NCI-H2029 treated with DMSO at 0.1 percent for 48 hours (cell line): ENCODE measurements at regions not wholly inside any gene's neighbourhood (a gene's known extent, or its start where the extent isn't known, plus 50 kb on each side); places are given as distances from the start of the nearest gene placed in this dataset.
"Not testable (repeated sequence)": the region's sequence is repeated elsewhere in the genome, so short reads cannot be mapped to it uniquely, and the experiment has no call there.

Experiments used
- DNase-seq: peaks from one replicate; lab custom pipeline; 2025; lab: John Stamatoyannopoulos, UW

DNA sequence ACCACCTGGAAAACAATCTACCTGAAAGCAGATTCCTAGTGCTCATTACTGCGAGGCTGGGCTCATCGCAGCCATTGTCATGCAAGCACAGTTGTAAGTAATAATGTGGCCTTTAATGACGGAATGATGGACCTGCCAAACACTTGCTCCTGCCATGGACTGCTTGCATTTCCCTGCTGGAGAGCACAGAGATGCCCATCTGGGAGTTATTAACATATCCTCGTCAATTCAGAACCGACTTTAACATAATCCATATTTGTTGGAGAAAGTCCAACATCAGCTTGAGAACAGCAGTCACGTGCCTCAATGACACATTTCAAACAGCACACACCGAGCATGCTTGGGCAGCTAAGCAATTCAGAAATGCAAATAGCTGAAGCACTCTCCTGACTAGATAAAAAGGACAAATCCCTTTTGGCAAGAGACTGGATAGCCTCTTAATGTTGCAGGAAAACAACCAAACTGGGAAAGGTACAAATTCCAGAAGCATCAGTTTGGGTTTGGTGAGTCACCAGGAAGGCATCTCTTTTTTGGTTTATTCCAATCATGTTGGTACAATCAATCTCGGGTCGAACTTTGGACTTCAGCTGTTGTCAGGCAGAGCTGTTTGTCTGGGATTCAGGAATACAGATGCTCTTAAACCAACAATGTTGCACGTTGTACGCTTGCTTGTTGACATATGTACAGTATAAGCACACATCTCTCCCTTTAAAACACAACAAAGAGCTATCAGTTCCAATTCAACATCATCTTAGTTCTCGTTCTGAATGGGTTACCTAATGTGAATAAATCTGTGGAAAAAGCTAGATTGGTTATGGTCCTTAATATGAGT is 395.8 kb downstream of the LNPK start:
- DNase-seq, result peak; percentile 87

DNA sequence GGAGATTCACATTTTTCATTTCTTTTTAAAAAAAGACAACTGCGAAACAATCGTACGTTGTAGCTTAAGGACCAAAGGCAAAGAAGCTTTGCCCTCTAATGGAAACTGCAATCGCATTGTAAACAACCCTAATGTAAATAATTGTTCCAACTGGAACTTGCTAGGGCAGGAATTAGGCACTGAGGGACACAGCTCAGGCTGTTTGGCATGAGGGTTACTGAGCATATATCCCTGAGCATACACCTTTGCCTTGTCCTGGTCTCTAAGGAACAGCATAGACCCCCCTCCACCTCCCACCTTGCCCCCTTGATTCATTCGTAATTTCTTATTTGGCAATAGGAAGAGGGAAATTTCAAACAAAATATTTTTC is 396.4 kb downstream of the LNPK start:
- no peak for DNase-seq

DNA sequence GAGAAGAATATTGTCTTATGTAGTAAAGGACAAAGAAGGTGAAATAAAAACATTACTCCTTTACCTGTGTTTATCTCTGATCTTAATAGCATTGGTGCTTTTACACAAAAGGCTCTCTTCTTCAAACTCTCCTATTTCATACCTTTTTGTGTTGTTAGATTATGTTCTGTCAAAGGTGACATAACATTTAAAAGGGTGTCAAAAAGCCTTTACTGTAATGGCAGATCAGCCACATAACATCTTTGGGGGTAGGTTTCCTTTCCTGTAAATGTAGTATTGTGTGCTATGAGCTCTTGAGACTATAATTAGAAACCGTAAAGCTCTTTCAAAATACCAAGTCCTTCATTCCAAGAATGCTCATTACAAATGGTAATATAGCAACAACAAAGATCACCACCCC is 400.1 kb downstream of the LNPK start:
- DNase-seq, result no peak

DNA sequence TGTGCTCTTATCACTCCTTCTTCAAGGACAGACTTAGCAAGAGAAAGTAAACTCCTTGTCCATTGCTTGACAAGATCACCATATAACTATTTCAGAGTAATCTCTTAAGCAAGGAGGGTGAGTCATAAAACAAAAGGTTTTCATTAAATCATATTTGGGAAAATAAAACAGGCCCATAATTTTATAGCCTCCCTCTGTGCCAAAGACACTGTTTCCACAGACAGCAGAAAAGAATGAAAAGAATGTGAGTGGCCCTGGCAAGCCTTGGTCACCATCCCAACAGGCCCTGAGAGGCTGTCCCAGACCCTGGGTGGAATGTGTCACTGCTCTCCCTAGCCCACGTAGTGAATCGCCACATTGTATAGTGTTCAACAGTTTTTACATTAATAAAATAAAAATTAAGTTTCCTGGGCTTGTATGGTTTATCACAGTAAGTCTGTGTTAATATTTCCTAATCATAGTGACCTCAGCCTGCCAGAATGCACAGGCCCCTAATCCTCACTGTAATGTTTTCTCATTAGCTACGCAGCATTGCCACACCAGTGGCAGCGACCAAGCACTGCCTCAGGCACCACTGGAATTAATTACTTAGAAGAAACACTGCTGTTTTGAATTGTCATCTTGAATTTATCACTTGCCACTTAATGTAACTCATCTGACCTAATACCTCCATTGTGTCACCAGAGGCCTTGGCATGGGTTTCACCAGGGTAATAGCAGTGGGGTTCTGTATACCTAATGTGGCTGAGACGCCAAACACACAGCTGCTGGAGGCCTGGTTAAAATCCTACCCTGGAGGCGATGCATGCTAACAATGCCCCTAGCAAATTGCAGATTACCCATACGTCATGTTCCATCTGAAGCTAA is 401.9 kb downstream of the LNPK start:
- DNase-seq, result no peak

DNA sequence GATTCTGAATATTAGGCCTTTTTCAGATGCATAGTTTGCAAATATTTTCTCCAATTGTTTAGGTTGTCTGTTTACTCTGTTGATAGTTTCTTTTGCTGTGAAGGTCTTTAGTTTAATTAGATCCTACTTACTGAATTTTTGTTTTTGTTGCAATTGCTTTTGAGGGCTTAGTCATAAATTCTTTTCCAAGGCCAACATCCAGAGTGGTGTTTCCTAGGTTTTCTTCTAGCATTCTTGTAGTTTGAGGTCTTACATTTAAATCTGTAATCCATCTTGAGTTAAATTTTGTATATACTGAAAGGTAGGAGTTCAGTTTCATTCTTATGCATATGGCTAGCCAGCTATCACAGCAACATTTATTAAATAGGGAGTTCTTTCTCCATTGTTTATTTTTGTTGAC is 404.8 kb downstream of the LNPK start:
- no peak for DNase-seq

DNA sequence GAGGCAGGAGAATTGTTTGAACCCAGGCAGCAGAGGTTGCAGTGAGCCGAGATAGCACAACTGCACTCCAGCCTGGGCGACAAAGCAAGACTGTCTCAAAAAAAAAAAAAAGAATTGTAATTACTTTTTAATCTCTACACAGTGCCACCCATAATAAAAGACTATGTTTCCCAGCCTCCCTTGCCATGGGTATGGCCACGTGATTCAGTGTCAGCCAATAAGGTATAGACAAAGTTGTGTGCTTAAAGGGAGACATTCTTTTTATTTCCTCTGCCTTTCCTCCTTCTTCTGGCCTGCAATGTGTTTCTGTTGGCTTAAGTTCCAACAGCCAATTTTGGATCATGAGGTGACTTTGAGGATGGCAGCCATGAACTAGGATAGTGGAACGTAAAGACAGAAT is 406.9 kb downstream of the LNPK start:
- DNase-seq, result no peak

DNA sequence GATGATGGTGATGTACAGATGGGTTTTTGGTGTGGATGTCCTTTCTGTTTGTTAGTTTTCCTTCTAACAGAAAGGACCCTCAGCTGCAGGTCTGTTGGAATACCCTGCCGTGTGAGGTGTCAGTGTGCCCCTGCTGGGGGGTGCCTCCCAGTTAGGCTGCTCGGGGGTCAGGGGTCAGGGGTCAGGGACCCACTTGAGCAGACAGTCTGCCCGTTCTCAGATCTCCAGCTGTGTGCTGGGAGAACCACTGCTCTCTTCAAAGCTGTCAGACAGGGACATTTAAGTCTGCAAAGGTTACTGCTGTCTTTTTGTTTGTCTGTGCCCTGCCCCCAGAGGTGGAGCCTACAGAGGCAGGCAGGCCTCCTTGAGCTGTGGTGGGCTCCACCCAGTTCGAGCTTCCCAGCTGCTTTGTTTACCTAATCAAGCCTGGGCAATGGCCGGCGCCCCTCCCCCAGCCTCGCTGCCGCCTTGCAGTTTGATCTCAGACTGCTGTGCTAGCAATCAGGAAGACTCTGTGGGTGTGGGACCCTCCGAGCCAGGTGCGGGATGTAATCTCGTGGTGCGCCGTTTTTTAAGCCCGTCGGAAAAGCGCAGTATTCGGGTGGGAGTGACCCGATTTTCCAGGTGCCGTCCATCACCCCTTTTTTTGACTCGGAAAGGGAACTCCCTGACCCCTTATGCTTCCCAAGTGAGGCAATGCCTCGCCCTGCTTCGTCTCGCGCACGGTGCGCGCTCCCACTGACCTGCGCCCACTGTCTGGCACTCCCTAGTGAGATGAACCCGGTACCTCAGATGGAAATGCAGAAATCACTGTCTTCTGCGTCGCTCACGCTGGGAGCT is 408.2 kb downstream of the LNPK start:
- DNase-seq, result not testable (repeated sequence)

DNA sequence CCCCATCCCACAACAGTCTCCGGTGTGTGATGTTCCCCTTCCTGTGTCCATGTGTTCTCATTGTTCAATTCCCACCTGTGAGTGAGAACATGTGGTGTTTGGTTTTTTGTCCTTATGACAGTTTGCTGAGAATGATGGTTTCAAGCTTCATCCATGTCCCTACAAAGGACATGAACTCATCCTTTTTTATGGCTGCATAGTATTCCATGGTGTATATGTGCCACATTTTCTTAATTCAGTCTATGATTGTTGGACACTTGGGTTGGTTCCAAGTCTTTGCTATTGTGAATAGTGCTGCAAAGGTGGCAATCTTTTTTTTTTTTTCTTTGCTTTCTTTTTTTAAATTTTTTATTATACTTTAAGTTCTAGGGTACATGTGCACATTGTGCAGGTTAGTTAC is 406.7 kb upstream of the ATP5MC3 start:
- DNase-seq, result not testable (repeated sequence)

DNA sequence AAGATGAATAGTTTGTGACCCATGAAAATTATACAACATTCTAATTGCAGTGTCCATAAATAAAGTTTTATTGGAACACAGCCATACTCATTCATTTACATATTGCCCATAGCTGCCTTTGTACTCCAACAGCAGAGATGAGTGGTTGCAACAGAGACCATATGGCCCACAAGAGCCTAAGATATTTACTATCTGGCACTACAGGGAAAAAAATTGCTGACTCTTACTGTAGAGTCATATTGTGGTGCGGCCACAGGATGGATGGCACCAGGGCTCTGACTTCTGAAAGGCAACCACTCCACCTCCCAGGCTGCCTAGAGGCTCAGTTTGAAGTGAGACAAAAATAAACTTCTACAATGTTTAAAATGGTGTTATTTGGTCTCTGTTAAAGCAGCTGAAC is 404.0 kb upstream of the ATP5MC3 start:
- DNase-seq, result no peak

DNA sequence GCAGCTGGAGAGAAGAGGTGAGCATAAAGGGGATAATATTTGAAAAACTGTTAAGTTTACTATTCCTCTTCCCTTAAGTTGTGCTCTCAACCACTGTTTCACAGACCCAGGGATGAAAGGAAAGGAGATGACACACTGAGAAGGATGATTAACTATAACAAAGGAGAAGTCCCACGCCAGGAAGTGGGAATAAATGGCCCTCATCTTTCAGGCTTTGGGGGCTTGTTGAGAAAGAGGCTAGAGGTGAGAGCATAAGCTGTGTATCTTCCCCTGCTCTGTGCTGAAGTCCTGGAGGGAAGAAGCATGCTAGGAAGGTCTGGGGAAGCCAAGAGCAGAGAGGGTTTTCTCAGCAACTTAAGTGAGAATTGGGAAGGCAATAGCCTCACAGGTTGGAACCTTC is 399.1 kb upstream of the ATP5MC3 start:
- no peak for DNase-seq

DNA sequence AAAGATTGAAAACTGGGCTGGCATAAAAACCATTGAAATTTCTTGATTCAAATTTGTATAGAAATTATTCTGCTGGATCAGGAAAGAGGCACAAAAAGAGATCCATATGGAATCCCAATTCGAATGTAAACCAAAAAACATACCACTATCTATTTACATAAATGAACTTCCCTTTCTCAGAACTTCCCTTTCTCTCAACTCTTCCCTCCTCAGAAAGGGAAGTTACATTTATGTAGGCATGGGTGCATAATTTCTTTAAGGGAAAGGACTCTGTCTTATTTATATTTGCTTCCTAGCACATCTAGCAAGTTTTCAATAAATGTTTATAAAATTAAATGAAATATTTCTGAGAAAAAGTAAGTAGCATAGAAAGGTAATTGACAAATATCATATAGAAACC is 398.1 kb upstream of the ATP5MC3 start:
- DNase-seq, result no peak

DNA sequence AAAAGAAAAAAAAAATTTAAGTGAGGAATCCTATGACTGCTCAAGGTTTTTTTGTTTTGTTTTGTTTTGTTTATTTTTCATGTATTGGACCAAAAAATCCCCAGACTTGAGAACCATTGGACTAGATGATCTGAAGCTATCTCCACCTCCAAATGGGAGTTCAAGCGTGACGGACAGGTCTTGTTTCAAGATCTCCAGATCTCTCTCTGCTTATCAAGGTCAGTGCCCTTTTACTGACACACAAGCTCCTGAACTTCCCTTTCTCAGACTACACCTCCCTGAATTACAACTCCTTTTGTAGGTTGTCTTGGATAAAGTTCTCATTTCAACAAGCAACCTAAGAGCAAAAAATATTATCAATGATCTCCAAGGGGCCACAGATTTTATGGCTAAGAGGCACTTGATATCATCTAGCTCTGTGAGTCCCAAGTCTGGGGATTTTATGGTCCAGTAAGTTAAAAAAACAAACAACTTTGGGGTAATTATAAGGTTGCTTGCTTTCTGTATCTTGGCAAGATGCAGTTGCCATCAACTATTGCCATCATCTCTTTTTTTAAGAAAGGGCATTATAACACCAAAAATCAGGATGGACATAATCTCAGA is 396.0 kb upstream of the ATP5MC3 start:
- DNase-seq, result no peak

DNA sequence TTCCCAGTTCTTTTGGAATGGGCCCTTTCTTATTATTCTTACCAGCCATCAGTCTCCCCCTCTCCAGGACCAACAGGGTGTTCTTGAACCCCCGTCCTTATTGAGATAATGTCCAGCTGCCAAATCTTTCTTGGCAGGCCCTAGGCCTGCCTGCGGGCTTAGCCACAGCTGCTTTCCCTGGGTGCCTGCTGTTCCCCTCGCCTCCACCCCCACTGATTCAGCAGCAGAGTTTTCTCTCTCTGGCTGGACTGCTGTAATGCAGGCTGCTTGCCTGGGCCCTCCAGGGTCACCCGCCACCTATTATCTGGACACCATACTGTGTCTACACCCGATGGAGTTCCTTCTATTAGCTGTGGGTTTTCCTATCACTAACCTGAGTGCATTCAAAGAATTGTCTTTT is 395.4 kb upstream of the ATP5MC3 start:
- DNase-seq, result no peak

DNA sequence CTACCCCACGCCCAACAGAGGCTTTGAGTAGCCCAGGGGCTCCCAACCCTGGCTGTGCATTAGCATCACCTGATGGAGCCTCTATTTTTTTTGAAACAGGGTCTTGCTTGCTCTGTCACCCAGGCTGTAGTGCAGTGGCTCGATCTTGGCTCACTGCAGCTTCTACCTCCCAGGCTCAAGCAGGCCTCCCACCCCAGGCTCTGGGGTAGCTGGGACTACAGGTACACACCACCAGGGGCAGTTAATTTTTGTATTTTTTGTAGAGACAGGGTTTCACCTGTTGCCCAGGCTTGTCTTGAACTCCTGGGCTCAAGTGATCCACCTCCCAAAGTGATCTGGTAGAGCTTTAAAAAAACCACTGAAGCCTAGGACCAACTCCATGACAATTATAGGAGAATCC is 394.8 kb upstream of the ATP5MC3 start:
- DNase-seq, result no peak

DNA sequence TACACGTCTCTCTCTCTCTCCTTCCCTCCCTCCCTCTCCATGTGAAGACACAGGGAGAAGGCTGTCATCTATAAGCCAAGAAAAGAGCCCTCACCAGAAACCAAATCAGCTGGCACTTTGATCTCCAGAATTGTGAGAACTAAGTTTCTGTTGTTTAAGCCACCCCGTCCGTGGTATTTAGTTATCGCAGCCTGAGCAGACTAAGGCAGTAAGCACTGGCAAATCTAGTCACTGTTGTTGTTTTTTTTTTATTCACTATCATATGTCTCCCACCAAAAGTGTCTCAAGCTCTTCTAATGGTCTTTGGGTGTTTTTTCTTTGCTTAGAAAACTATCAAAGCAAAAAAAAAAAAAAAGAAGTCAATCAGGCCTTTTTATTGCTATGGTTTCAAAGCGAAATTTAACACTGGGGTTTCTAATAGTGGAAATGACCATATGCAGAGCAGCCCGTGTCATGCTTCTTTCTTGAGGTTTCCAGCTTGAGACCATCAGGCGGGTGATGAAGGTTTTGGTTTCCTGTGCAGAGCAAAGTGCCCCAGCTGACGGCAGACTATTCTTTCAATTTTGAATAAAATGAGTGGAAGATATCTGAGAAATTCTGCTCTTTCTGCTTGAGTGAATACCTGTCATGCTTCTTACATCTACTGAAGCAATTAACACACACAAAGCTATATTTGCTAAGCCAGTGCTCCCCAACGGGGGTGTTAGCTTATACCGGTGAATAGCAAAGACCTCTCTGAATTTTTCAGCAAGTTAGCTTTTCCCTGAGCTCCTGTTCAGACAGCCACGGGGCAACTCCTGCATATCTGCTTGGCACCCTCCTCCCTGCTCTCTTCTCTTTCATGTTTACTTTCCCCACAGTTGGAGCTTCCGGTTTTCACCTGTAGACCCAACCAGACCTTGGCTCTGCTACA is 394.1 kb upstream of the ATP5MC3 start:
- no peak for DNase-seq

DNA sequence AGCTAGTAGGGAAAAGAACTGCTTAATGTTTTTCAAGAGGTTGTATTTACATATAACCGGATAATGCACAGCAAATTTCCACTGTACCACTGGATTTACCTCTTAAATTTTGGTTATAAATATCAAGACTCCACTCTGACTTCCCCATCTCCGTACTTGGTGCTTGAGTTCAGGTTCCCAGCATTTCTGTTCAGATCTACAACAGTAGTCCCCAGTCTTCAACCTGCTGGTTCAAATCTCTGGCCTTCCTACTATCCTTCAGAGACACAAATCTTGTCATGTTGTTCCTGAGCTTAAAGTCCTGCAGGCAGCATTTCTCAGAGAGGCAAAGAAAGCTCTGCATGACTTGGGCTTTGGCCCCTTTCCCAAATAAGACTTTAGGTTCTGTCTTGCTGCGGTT is 392.6 kb upstream of the ATP5MC3 start:
- no peak for DNase-seq

DNA sequence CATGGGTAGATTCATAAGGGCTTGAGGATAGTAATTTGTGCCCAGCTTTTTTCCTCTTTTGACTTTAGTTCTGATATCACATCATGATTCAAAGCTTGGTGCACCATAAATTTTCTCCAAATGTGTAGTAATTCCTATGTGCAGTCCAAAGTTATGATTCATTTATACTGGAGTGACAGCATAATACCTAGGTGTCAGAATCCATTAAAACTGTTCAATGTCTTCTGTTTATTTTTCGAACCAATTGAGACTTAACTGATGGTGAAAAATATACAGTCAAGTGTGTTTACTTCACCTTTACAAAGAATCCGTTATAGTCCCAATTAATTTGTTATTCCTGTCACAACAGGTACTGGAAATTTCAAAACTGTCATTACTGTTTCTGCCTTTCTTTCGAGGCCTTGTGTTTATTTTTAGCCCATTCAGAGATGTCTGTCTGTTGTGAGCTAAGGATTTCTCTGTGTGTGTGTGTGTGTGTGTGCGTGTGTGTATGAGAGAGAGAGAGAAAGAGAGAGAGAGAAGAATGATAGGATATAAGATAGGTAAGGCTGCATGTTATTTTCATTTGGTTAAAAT is 389.7 kb upstream of the ATP5MC3 start:
- no peak for DNase-seq

DNA sequence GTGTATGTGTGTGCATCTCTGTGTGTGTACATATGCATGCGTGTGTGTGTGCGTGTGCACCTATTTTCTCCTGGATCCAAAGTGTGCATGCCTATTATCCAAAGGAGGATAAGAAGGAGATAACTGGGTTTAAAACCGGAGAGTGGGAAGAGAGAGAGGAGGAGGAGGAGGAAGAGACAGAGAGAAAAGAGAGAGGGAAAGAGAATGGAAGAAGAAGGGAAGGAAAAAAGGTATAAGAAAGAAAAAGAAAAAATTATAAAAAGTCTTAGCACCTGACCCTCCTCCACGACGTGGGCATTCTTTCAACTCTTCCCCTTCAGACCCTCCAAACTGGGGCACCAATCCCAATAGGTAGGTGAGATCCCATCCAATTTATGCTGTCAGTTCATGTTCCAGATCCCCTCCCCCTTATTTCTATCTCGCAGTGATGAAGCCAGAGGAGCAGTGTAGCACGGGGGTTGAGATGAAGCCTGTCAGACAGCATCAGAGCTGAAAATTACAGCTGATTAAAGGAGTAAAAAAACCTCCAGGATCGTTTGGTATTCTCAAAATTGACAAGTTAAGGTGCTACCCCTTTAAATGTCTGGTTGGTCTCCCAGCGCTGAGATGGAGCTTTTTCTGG is 386.7 kb upstream of the ATP5MC3 start:
- no peak for DNase-seq

DNA sequence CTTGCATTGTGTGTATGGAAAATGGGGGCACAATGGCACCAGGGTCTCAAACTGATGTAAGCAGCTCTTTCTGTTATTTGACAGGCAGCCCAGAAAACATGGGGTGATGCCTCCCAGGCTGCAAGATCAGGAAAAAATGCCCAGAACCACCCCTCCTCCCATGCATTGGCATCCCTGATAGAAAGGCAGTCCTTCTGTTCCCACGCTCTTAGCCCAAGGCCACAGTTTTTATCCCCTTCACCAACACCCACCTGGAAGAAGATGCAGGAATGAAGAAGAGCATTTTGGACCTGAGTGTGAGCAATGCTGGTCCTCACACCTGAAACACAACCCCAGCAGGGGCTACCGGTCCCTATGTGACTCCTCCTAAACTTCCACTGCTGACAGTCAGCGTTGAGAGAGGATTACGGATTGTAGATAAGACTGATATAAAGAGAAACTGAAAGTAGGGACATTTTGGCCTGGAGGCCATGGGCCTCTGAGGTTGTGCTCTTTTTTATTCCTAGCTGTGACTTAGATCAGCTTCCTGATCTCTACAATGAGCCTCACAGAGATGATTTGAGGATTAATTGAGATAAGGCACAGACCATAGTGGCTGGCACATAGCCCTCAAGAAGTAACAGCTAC is 386.0 kb upstream of the ATP5MC3 start:
- DNase-seq, result no peak
